Prostate gland (tissue), 2 donors: ENCODE measurements at regions not wholly inside any gene's neighbourhood (a gene's known extent, or its start where the extent isn't known, plus 50 kb on each side); places are given as distances from the start of the nearest gene placed in this dataset.

Experiments used
- DNase-seq: peaks from one replicate; pipeline ENCODE4 v3.0.0-alpha.2; 2019; ENCODE audit warnings: low spot score
- H3K27ac ChIP-seq, 2 donors: fragments of 200-600 bp; sonication (generic); 2 replicates each; pipeline ENCODE4 v1.5.1; 2017 to 2019
- H3K27me3 ChIP-seq: fragments of 200-600 bp; sonication (generic); replicated peaks from 2 replicates; pipeline ENCODE4 v1.5.1; 2019; ENCODE audit not compliant: insufficient read depth
- H3K36me3 ChIP-seq, 2 donors: fragments of 200-600 bp; sonication (generic); 1 replicate in 1 of 2; 2 replicates in 1 of 2; pipeline versions ENCODE4 v1.5.1 to v1.8.1; 2017 to 2019
- H3K4me1 ChIP-seq: fragments of 200-600 bp; sonication (generic); replicated peaks from 2 replicates; pipeline ENCODE4 v1.5.1; 2019
- H3K4me3 ChIP-seq, 2 donors: fragments of 200-600 bp; sonication (generic); 2 replicates each; pipeline ENCODE4 v1.5.1; 2017 to 2019
- H3K9me3 ChIP-seq: fragments of 200-600 bp; sonication (generic); 2 replicates; pipeline ENCODE4 v1.5.1; 2017
- CTCF ChIP-seq, 4 experiments: fragments of 200-600 bp in 2 of 4; fragments of 450-650 bp in 2 of 4; sonication (generic) in 2 of 4; IDR thresholded peaks; 1 replicate in 3 of 4; 2 replicates in 1 of 4; pipeline ENCODE4 v1.5.1; 2016 to 2019; ENCODE audit warnings: antibody characterized with exemption in 4 of 4, mild to moderate bottlenecking in 2 of 4, moderate library complexity in 2 of 4
- POLR2A ChIP-seq: fragments of 450-650 bp; IDR thresholded peaks from one replicate; pipeline ENCODE4 v1.6.1; 2016; ENCODE audit warnings: antibody characterized with exemption, mild to moderate bottlenecking
- POLR2AphosphoS5 ChIP-seq: sonication (generic); formaldehyde crosslinking; IDR thresholded peaks from one replicate; pipeline ENCODE4 v1.6.1; 2017; ENCODE audit warnings: antibody characterized with exemption
- intact Hi-C: fragments of 100-400 bp; cut with DNase I; formaldehyde crosslinking; loops from one replicate; pipeline ENCODE4 v1.14.2; 2022
- small RNA-seq, 2 donors: library from RNA; depleted of rRNA; stranded (forward); fragments of <200 nt; gene quantifications; one replicate each; pipeline ENCODE3, GENCODE V24; 2016

- Histone ChIP-seq H3K27me3 (no peaks in the 10 kb centered on the region), H3K4me3 (no peak overlapping the region), H3K36me3 (no peaks in the 10 kb centered on the region), H3K4me1 (no peaks in the 10 kb centered on the region), H3K9me3 (no peaks in the 10 kb centered on the region), H3K27ac (no peak overlapping the region)
- TF ChIP-seq CTCF (IDR thresholded peaks at IDR 0.05) (no peak), POLR2AphosphoS5 (no peak), POLR2A (no peak)
- no peak for DNase-seq
- intact Hi-C loops, result no loop called here
These were observed 94.9 kb downstream of the ARL6IP6 start for GRCh38 chr2:152813351-152813750.

Small RNA genes lying in the stretch of these regions (small RNA-seq; reads per million reads assigned to genes)
- gene AC009969.1, result 0 reads per million in 2 donors
- gene AC079150.2, result 0 reads per million in 2 donors
